Activated B cell treated with CpG ODN at 0.5 μM for 24 hours (primary cell): ENCODE measurements at regions not wholly inside any gene's neighbourhood (a gene's known extent, or its start where the extent isn't known, plus 50 kb on each side); places are given as distances from the start of the nearest gene placed in this dataset.

Experiments
- ATAC-seq: fragments of 200-7000 bp; cut with Tn5 transposase; one replicate; pipeline ENCODE4 v1.10.0; 2021; ENCODE audit warnings: low read depth, mild to moderate bottlenecking, moderate library complexity
- CTCF ChIA-PET: fragments of 350-600 bp; sonication (Branson Sonifier 250); formaldehyde crosslinking; loops from one replicate; lab custom pipeline; 2021; ENCODE audit warnings: antibody characterized with exemption; lab: Charles Lee
- POLR2A ChIA-PET: fragments of 350-600 bp; sonication (Branson Sonifier 250); formaldehyde crosslinking; loops from one replicate; lab custom pipeline; 2021; ENCODE audit warnings: antibody characterized with exemption; lab: Charles Lee
- DNase-seq: peaks from one replicate; pipeline ENCODE4 v3.0.0; 2022
- H3K27ac Mint-ChIP-seq: one replicate; pipeline ENCODE4 v1.8.0; 2020; ENCODE audit warnings: mixed read lengths
- H3K27me3 Mint-ChIP-seq: one replicate; pipeline ENCODE4 v1.8.0; 2021; ENCODE audit warnings: mixed read lengths
- H3K36me3 Mint-ChIP-seq: one replicate; pipeline ENCODE4 v1.8.0; 2021; ENCODE audit warnings: low read depth, mixed read lengths
- H3K4me1 Mint-ChIP-seq: one replicate; pipeline ENCODE4 v1.8.0; 2021; ENCODE audit warnings: mixed read lengths
- H3K4me3 Mint-ChIP-seq: one replicate; pipeline ENCODE4 v1.8.0; 2020; ENCODE audit warnings: mild to moderate bottlenecking, mixed read lengths
- H3K9me3 Mint-ChIP-seq: one replicate; pipeline ENCODE4 v1.8.0; 2020; ENCODE audit warnings: mixed read lengths
- intact Hi-C: fragments of 100-400 bp; cut with micrococcal nuclease; formaldehyde crosslinking; loops from one replicate; pipeline ENCODE4 v1.15.1; 2024
- TF ChIP-seq, protein P1 (sequence below): fragments of 200-600 bp; IDR thresholded peaks from one replicate; pipeline ENCODE4 v1.8.0; 2022; ENCODE audit warnings: antibody characterized with exemption, mild to moderate bottlenecking

DNA sequence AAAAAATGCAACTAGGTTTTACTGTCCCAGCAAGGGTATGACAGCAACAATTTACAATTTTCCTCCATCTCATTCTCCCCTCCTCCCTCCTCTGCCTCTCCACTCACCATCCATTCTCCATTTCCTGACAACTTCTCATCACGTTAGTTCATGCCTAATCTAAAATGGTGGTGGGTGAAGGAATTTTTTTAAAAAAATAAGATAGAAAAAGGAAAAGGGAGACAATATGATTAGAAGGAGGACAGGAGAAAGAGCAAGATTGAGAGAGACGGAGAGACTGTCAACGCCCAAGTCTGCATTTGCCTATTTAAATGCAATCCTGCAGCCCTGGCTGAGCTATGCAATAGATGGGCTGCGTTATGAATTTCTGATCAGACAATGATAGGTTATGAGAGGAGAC, 380.7 kb upstream of the PSMD7 start:
- Mint-ChIP-seq H3K9me3 (no peaks in the 10 kb centered on the region), H3K36me3 (no peaks in the 10 kb centered on the region), H3K27me3 (peaks cover 3% of the 10 kb centered on the region), H3K4me1 (no peaks in the 10 kb centered on the region), H3K27ac (no peak overlapping the region), H3K4me3 (no peak overlapping the region)
- CTCF ChIA-PET: no interaction called here
- ATAC-seq (no peak), DNase-seq (no peak)
- TF ChIP-seq, protein P1, sequence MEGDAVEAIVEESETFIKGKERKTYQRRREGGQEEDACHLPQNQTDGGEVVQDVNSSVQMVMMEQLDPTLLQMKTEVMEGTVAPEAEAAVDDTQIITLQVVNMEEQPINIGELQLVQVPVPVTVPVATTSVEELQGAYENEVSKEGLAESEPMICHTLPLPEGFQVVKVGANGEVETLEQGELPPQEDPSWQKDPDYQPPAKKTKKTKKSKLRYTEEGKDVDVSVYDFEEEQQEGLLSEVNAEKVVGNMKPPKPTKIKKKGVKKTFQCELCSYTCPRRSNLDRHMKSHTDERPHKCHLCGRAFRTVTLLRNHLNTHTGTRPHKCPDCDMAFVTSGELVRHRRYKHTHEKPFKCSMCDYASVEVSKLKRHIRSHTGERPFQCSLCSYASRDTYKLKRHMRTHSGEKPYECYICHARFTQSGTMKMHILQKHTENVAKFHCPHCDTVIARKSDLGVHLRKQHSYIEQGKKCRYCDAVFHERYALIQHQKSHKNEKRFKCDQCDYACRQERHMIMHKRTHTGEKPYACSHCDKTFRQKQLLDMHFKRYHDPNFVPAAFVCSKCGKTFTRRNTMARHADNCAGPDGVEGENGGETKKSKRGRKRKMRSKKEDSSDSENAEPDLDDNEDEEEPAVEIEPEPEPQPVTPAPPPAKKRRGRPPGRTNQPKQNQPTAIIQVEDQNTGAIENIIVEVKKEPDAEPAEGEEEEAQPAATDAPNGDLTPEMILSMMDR: no peak
- POLR2A ChIA-PET: no interaction called here
- intact Hi-C loops: no loop called here

DNA sequence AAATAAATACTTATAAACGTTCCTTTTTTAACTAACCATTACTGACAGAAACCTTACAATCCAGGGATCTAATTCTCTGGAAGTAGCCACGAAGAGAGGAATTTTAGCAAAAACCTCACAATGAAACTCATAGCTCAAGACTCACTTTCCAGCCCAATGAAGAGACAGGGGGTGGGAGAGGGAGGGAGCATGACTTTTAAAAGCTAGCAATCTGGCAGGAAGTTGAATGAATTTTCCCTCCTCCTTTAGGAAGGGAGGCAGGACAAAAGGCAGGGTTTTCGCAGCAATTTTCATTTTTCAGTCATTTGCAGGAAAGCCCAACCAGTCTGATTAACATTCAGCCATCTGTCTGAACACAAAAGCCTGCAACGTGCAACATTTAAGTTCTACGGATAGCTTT, 381.5 kb upstream of the PSMD7 start:
- TF ChIP-seq, protein P1: no peak
- Mint-ChIP-seq H3K4me1 (no peaks in the 10 kb centered on the region), H3K27ac (no peak overlapping the region), H3K4me3 (no peak overlapping the region), H3K36me3 (no peaks in the 10 kb centered on the region), H3K27me3 (peaks cover 3% of the 10 kb centered on the region), H3K9me3 (no peaks in the 10 kb centered on the region)
- ChIA-PET CTCF (no interaction called here), POLR2A (no interaction called here)
- intact Hi-C loops: no loop called here
- DNase-seq (no peak), ATAC-seq (no peak)

DNA sequence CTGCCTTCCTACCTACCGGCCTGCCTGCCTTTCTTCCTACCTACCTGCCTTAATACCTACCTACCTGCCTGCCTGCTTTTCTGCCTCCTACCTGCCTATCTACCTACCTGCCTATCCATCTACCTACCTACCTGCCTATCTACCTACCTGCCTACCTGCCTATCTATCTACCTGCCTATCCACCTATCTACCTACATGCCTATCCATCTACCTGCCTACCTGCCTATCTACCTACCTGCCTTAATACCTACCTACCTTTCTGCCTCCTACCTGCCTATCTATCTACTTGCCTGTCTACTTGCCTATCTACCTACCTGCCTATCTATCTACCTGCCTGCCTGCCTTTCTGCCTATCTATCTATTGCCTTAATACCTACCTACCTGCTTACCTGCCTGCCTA, 383.8 kb upstream of the PSMD7 start:
- Mint-ChIP-seq H3K9me3 (no peaks in the 10 kb centered on the region), H3K27ac (no peak overlapping the region), H3K4me1 (no peaks in the 10 kb centered on the region), H3K27me3 (peaks cover 3% of the 10 kb centered on the region), H3K36me3 (no peaks in the 10 kb centered on the region), H3K4me3 (no peak overlapping the region)
- ChIA-PET CTCF (no interaction called here), POLR2A (no interaction called here)
- TF ChIP-seq, protein P1: no peak
- ATAC-seq (no peak), DNase-seq (no peak)
- intact Hi-C loops: no loop called here

DNA sequence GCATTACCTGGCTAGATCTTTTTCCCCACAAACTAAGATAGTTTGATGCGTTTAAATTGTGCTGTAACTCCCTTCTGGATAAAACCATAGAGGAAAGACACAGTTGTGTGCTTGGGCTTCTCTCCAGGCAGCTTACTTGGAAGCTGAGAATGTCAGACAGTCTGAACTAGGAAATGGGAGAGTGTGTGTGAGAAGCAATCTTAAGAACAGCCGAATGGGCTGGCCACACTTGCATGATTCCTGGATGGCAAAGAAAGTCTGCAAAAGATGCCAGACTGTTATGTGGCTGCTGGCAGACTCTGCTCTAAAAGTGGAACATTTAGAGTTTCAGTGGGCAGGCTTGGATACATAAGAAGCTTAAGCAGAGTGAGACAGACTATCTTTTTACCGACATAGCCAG, 384.3 kb upstream of the PSMD7 start:
- ChIA-PET CTCF (no interaction called here), POLR2A (no interaction called here)
- H3K9me3 Mint-ChIP-seq: no peaks in the 10 kb centered on the region
- TF ChIP-seq, protein P1: no peak
- intact Hi-C loops: no loop called here
- DNase-seq (no peak), ATAC-seq (no peak)
- peaks cover 3% of the 10 kb centered on the region for H3K27me3 Mint-ChIP-seq
- no peaks in the 10 kb centered on the region for H3K36me3 Mint-ChIP-seq
- no peak overlapping the region for H3K27ac Mint-ChIP-seq
- H3K4me3 Mint-ChIP-seq: no peak overlapping the region
- H3K4me1 Mint-ChIP-seq: no peaks in the 10 kb centered on the region

DNA sequence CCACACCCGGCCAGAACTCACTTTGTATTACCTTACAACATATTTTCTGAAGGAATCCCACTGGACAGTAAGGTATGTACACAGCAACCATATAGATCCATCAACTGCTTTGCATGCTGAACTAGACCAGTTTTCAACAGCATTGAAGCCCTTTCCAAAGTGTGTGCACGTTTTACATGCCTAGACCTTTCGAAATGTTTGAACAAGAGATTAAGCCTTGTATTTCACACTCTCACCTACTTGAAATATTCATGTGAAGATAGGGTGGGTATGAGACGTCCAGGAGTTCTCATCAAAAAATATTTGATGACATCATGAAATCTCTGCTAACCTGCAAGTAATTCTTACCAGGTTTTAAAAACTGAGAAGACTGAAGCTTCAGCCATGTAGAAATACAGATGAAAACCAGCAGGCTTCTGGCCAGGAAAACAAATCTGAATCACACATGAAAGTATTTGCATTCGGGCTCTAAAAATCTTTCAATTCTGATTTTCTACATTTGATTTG, 387.0 kb upstream of the PSMD7 start:
- Mint-ChIP-seq H3K4me3 (no peak overlapping the region), H3K4me1 (no peaks in the 10 kb centered on the region), H3K36me3 (no peaks in the 10 kb centered on the region), H3K27ac (no peak overlapping the region), H3K27me3 (no peaks in the 10 kb centered on the region), H3K9me3 (no peaks in the 10 kb centered on the region)
- ChIA-PET POLR2A (no interaction called here), CTCF (no interaction called here)
- TF ChIP-seq, protein P1: no peak
- no peak for DNase-seq
- ATAC-seq: no peak
- intact Hi-C loops: no loop called here
